ENCODE measurements at regions not wholly inside any gene's neighbourhood (a gene's known extent, or its start where the extent isn't known, plus 50 kb on each side); places are given as distances from the start of the nearest gene placed in this dataset.

- DNase-seq (ENCODE audit: low read depth, low spot score), result no peak
- H3K4me3 ChIP-seq (ENCODE audit: low read depth, low read length), result no peak overlapping the region
- ChIA-PET CTCF (no interaction called here), POLR2A (no interaction called here)
- no peak for TF ChIP-seq CTCF (IDR thresholded peaks at IDR 0.05; ENCODE audit: insufficient read depth, low read length, missing control alignments)
Measured at GRCh38 chr1:230543085-230543484, 99.2 kb upstream of the COG2 start.

GRCh38 chr1:230542681-230543080 is 99.6 kb upstream of the COG2 start:
- ChIA-PET CTCF (no interaction called here), POLR2A (no interaction called here)
- TF ChIP-seq CTCF (IDR thresholded peaks at IDR 0.05; ENCODE audit: insufficient read depth, low read length, missing control alignments), result no peak
- H3K4me3 ChIP-seq (ENCODE audit: low read depth, low read length), result no peak overlapping the region
- no peak for DNase-seq (ENCODE audit: low read depth, low spot score)

GRCh38 chr1:230542054-230542453 is 100.2 kb upstream of the COG2 start:
- TF ChIP-seq CTCF (IDR thresholded peaks at IDR 0.05; ENCODE audit: insufficient read depth, low read length, missing control alignments), result no peak
- ChIA-PET POLR2A (no interaction called here), CTCF (no interaction called here)
- H3K4me3 ChIP-seq (ENCODE audit: low read depth, low read length), result no peak overlapping the region
- DNase-seq (ENCODE audit: low read depth, low spot score), result no peak

GRCh38 chr1:230541306-230541705 is 101.0 kb upstream of the COG2 start:
- ChIA-PET CTCF (no interaction called here), POLR2A (no interaction called here)
- DNase-seq (ENCODE audit: low read depth, low spot score), result no peak
- H3K4me3 ChIP-seq (ENCODE audit: low read depth, low read length), result no peak overlapping the region
- no peak for TF ChIP-seq CTCF (IDR thresholded peaks at IDR 0.05; ENCODE audit: insufficient read depth, low read length, missing control alignments)

- POLR2A ChIA-PET, result no interaction called here
- H3K4me3 ChIP-seq (ENCODE audit: low read depth, low read length), result no peak overlapping the region
- TF ChIP-seq CTCF (IDR thresholded peaks at IDR 0.05; ENCODE audit: insufficient read depth, low read length, missing control alignments), result no peak
- CTCF ChIA-PET, result no interaction called here
- DNase-seq (ENCODE audit: low read depth, low spot score), result no peak
Measured at GRCh38 chr1:230540421-230541155, 101.7 kb upstream of the COG2 start.

GRCh38 chr1:230537456-230537855 is 104.8 kb upstream of the COG2 start:
- no peak for DNase-seq (ENCODE audit: low read depth, low spot score)
- CTCF ChIA-PET, result no interaction called here
- no peak overlapping the region for H3K4me3 ChIP-seq (ENCODE audit: low read depth, low read length)
- POLR2A ChIA-PET, result no interaction called here
- TF ChIP-seq CTCF (IDR thresholded peaks at IDR 0.05; ENCODE audit: insufficient read depth, low read length, missing control alignments), result no peak

Measured in AG04449 (cell line).